ENCODE measurements at regions not wholly inside any gene's neighbourhood (a gene's known extent, or its start where the extent isn't known, plus 50 kb on each side); places are given as distances from the start of the nearest gene placed in this dataset.

DNA sequence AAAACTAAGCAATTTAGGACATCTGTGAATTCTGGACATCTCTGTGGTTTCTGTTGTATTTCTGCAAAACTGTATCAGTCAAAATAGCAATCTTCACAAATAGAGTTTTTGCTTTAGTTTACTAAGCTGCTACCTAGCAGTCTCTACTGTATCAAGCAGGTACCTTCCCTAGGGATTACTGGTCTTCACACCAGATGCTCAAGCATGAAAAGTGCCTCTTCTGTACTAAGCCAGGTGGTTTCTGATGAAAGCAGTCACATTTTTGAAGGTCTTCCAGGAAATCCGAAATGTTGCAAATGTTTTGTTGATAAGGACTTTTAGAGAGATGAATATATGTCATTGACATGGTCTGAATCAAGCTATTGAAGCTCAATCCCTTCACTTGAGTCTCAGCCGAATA lies 540.0 kb downstream of the KCTD16 start:
- Histone ChIP-seq H3K27me3 (no peaks in the 10 kb centered on the region), H3K27ac (no peak overlapping the region), H3K4me1 (replicated peaks in 1 of 2) (no peaks in the 10 kb centered on the region), H3K36me3 (replicated peaks in 1 of 2) (no peaks in the 10 kb centered on the region), H3K9me3 (replicated peaks in 1 of 3) (no peaks in the 10 kb centered on the region), H3K4me3 (no peak overlapping the region)
- 48 to 67% (median 56%) methylated on average over 2 of the region's 2 CpGs for WGBS, 4 donors
- TF ChIP-seq, protein P1, sequence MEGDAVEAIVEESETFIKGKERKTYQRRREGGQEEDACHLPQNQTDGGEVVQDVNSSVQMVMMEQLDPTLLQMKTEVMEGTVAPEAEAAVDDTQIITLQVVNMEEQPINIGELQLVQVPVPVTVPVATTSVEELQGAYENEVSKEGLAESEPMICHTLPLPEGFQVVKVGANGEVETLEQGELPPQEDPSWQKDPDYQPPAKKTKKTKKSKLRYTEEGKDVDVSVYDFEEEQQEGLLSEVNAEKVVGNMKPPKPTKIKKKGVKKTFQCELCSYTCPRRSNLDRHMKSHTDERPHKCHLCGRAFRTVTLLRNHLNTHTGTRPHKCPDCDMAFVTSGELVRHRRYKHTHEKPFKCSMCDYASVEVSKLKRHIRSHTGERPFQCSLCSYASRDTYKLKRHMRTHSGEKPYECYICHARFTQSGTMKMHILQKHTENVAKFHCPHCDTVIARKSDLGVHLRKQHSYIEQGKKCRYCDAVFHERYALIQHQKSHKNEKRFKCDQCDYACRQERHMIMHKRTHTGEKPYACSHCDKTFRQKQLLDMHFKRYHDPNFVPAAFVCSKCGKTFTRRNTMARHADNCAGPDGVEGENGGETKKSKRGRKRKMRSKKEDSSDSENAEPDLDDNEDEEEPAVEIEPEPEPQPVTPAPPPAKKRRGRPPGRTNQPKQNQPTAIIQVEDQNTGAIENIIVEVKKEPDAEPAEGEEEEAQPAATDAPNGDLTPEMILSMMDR (IDR thresholded peaks at IDR 0.05), result no peak
- no peak for TF ChIP-seq POLR2A (IDR thresholded peaks at IDR 0.05)
- DNase-seq, result no peak
- intact Hi-C loops (cut with DNase I), result no loop called here

DNA sequence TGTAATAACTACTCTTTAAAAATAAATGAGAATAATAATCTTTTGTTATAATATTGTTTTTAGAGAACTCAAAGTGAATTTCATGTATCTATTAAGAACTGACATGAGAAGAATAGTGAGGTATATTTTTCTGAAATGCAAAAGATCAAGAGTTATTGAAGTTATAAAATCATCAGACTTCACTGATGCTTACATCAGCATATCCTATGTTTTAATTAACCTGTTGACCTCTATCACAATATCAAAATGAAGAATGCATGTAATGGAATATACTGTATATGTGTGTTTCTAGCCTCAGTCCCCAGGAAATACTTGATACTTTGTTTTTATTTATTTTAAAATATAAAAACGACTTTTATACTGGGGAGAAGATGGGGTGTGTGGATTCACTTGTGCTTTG lies 533.1 kb downstream of the KCTD16 start:
- intact Hi-C loops (cut with DNase I), result no loop called here
- 23 to 47% (median 28%) methylated on average over 1 of the region's 1 CpG for WGBS, 4 donors
- Histone ChIP-seq H3K4me3 (no peak overlapping the region), H3K27me3 (no peaks in the 10 kb centered on the region), H3K36me3 (replicated peaks in 1 of 2) (no peaks in the 10 kb centered on the region), H3K4me1 (replicated peaks in 1 of 2) (no peaks in the 10 kb centered on the region), H3K9me3 (replicated peaks in 1 of 3) (no peaks in the 10 kb centered on the region), H3K27ac (no peak overlapping the region)
- no peak for DNase-seq
- TF ChIP-seq, protein P1 (IDR thresholded peaks at IDR 0.05), result no peak
- TF ChIP-seq POLR2A (IDR thresholded peaks at IDR 0.05), result no peak

DNA sequence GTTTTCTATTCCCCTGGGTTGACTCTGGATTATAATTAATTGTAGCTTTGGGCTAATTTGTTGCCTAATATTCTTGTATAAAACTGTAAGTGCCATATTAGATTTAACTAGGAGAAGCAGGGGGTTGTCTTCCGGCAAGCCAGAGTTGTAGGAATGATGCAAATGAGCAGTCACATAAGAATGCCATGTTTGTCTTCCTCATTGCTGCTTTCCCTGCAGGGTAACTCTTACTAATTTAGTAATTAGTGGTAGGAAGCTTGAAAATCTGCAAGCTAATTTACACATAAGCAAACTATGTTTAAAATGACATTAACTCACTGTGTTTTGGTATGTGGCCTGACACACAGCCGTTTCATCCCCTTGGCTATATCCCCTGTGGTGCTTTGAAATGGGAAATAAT lies 527.8 kb downstream of the KCTD16 start:
- no peaks in the 10 kb centered on the region for H3K36me3 ChIP-seq (replicated peaks in 1 of 2)
- intact Hi-C loops (cut with DNase I), result no loop called here
- 52 to 85% (median 68%) methylated on average over 2 of the region's 2 CpGs for WGBS, 4 donors
- TF ChIP-seq, protein P1 (IDR thresholded peaks at IDR 0.05), result no peak
- TF ChIP-seq POLR2A (IDR thresholded peaks at IDR 0.05), result no peak
- H3K9me3 ChIP-seq (replicated peaks in 1 of 3), result no peaks in the 10 kb centered on the region
- no peaks in the 10 kb centered on the region for H3K27me3 ChIP-seq
- H3K4me1 ChIP-seq (replicated peaks in 1 of 2), result no peaks in the 10 kb centered on the region
- H3K4me3 ChIP-seq, result no peak overlapping the region
- no peak overlapping the region for H3K27ac ChIP-seq
- DNase-seq, result no peak

DNA sequence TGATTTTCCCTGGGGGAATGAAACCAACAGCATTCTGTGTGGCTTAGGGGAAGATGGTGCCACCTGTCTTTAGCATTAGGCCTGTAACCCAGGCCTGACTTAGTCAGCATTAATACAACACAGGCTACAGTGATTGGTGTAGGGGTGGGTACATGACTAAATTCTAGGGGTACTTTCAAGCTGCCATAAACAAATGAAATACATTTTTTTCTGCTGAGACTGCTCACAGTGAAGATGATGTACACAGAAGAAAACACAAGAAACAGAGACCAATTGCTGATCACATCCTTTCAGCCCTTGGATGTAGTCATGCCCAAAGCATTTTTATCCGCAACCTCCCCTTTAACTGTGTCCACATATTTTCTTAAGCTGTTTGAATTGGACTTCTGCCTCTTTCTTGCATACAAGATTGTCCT lies 527.2 kb downstream of the KCTD16 start:
- WGBS, 4 donors, result 66 to 76% (median 73%) methylated on average over 1 of the region's 1 CpG
- intact Hi-C loops (cut with DNase I), result no loop called here
- H3K27me3 ChIP-seq, result no peaks in the 10 kb centered on the region

More for the DNA sequence above, 527.2 kb downstream of the KCTD16 start:
- no peak for TF ChIP-seq POLR2A (IDR thresholded peaks at IDR 0.05)
- TF ChIP-seq, protein P1 (IDR thresholded peaks at IDR 0.05), result no peak
- H3K36me3 ChIP-seq (replicated peaks in 1 of 2), result no peaks in the 10 kb centered on the region
- no peak overlapping the region for H3K27ac ChIP-seq
- H3K4me3 ChIP-seq, result no peak overlapping the region
- H3K9me3 ChIP-seq (replicated peaks in 1 of 3), result no peaks in the 10 kb centered on the region
- no peak for DNase-seq
- no peaks in the 10 kb centered on the region for H3K4me1 ChIP-seq (replicated peaks in 1 of 2)
